ENCODE measurements at regions not wholly inside any gene's neighbourhood (a gene's known extent, or its start where the extent isn't known, plus 50 kb on each side); places are given as distances from the start of the nearest gene placed in this dataset.

DNA sequence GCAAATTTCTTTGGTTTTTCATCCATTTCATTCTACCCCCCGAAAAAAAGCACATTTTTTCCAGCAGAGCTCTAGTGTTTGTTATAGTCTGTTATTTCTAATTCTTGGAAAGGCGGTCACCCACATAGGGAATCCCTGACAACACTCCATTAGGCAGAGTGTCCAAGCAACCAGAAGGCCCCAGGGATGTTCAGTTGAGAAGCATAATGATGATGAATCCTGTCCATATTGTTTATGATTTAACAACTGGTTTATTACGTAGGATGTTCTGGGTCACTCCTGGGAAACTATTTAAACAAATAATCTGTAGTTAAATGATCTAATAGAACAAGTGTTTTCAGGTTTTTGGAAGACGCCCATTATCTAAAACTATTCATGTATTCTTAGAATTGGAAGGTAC lies 388.7 kb downstream of the TNS1 start:
- Histone ChIP-seq H3K9me3 (no peaks in the 10 kb centered on the region), H3K4me1 (no peaks in the 10 kb centered on the region), H3K4me3 (no peak overlapping the region), H3K27ac (no peak overlapping the region), H3K36me3 (no peaks in the 10 kb centered on the region), H3K27me3 (no peaks in the 10 kb centered on the region)
- TF ChIP-seq, protein P1, sequence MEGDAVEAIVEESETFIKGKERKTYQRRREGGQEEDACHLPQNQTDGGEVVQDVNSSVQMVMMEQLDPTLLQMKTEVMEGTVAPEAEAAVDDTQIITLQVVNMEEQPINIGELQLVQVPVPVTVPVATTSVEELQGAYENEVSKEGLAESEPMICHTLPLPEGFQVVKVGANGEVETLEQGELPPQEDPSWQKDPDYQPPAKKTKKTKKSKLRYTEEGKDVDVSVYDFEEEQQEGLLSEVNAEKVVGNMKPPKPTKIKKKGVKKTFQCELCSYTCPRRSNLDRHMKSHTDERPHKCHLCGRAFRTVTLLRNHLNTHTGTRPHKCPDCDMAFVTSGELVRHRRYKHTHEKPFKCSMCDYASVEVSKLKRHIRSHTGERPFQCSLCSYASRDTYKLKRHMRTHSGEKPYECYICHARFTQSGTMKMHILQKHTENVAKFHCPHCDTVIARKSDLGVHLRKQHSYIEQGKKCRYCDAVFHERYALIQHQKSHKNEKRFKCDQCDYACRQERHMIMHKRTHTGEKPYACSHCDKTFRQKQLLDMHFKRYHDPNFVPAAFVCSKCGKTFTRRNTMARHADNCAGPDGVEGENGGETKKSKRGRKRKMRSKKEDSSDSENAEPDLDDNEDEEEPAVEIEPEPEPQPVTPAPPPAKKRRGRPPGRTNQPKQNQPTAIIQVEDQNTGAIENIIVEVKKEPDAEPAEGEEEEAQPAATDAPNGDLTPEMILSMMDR (IDR thresholded peaks at IDR 0.05): no peak
- TF ChIP-seq POLR2A (IDR thresholded peaks at IDR 0.05): no peak
- intact Hi-C loops (cut with DNase I; ENCODE audit: low total_unique reads): no loop called here
- DNase-seq: no peak

DNA sequence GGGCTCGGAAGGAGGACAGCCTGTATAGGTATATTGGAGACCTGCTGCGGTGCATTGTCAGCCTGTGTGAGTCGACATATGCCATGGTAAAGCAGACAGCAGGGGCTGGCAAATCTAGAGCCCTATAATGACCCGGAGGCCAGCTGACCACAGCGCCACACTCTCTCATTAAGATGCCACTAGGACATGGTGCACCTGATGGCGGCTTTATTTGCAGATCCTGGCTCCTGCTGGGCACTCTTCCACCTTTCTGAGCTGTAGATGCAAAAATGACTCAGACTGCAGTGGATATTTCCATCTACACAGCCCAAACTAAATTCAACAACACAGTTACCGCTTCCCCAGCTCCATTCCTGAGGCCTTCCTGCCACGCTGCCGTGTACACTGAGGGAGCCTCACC lies 389.9 kb downstream of the TNS1 start:
- no peak overlapping the region for H3K4me3 ChIP-seq
- H3K27me3 ChIP-seq: no peaks in the 10 kb centered on the region
- no peak overlapping the region for H3K27ac ChIP-seq
- H3K4me1 ChIP-seq: no peaks in the 10 kb centered on the region
- no peaks in the 10 kb centered on the region for H3K36me3 ChIP-seq
- no peak for DNase-seq
- intact Hi-C loops (cut with DNase I; ENCODE audit: low total_unique reads): no loop called here
- TF ChIP-seq, protein P1 (IDR thresholded peaks at IDR 0.05): no peak
- no peak for TF ChIP-seq POLR2A (IDR thresholded peaks at IDR 0.05)
- no peaks in the 10 kb centered on the region for H3K9me3 ChIP-seq

DNA sequence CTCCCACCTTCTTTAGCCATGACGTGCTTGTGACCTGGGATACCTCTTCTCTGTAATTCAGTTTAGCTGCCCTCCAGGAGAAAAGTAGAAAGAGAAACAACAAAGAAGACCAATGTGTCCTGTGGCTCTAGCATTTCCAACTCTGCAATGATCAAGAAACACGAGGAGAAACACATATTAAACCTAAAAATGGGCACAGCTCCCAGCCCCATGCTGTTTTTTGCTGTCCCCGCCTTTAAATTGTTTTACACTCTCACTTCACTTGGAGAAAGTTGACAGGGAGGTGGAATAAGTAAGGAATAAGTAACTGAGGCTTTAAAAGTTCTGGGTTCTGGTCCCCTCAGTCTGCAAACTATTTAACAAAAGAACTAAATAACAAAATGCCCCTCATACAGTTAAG lies 390.6 kb downstream of the TNS1 start:
- H3K4me3 ChIP-seq: no peak overlapping the region
- no peaks in the 10 kb centered on the region for H3K4me1 ChIP-seq
- no peak for DNase-seq
- no peaks in the 10 kb centered on the region for H3K27me3 ChIP-seq
- H3K36me3 ChIP-seq: no peaks in the 10 kb centered on the region
- H3K27ac ChIP-seq: no peak overlapping the region
- intact Hi-C loops (cut with DNase I; ENCODE audit: low total_unique reads): no loop called here
- TF ChIP-seq, protein P1 (IDR thresholded peaks at IDR 0.05): no peak
- TF ChIP-seq POLR2A (IDR thresholded peaks at IDR 0.05): no peak
- no peaks in the 10 kb centered on the region for H3K9me3 ChIP-seq

DNA sequence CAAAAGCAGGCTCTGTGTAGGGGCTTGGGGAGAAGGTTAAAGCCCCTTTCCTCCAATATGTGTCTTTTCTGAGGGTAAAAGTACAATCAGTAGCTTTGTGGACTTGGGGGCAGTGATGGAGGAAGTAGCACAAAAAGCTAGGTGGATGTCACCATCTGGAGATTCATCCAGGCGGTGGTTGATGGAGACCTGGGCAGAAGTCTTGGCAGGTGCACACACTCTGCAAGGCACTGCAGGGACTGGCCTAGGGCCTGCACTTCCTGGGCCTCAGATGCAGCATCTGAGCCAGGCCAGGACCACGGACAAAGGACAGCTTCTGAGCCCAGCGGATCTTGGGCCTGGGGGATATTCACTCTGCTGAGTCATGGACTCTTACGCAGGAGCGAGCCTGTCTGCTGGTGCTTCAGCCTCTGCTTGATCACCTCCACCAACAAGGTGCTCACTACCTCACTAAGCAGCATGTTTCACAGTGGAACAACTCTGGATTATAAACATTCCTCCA lies 391.1 kb downstream of the TNS1 start:
- H3K9me3 ChIP-seq: no peaks in the 10 kb centered on the region
- no peaks in the 10 kb centered on the region for H3K36me3 ChIP-seq
- H3K27me3 ChIP-seq: no peaks in the 10 kb centered on the region
- DNase-seq: no peak
- intact Hi-C loops (cut with DNase I; ENCODE audit: low total_unique reads): no loop called here
- H3K4me1 ChIP-seq: no peaks in the 10 kb centered on the region
- no peak overlapping the region for H3K27ac ChIP-seq
- no peak for TF ChIP-seq POLR2A (IDR thresholded peaks at IDR 0.05)
- TF ChIP-seq, protein P1 (IDR thresholded peaks at IDR 0.05): no peak
- H3K4me3 ChIP-seq: no peak overlapping the region

DNA sequence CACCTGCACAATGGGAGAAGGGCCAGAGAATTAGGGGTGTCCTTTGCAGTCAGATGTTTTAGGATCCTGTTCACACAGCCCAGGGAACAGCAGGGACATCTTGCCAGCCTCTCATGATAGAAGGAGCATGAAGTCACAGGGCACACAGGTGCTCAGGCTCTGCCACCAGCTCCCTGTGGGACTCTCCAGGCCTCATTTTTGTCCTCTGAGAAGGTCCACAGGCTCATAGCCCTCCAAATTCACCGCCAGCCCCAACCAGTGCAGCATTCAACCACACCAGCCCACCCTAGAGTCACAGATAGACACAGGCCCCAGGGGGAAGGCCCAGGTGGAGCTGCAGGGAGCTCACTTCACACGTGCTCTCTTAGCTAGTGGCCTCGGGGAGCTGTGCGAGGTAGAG lies 391.7 kb downstream of the TNS1 start:
- H3K4me1 ChIP-seq: no peaks in the 10 kb centered on the region
- no peaks in the 10 kb centered on the region for H3K9me3 ChIP-seq
- no peak for TF ChIP-seq POLR2A (IDR thresholded peaks at IDR 0.05)
- TF ChIP-seq, protein P1 (IDR thresholded peaks at IDR 0.05): no peak
- H3K4me3 ChIP-seq: no peak overlapping the region
- no peaks in the 10 kb centered on the region for H3K27me3 ChIP-seq
- H3K27ac ChIP-seq: no peak overlapping the region
- no peaks in the 10 kb centered on the region for H3K36me3 ChIP-seq
- intact Hi-C loops (cut with DNase I; ENCODE audit: low total_unique reads): no loop called here
- no peak for DNase-seq

Data from uterus (tissue), 3 donors.